ENCODE measurements at regions not wholly inside any gene's neighbourhood (a gene's known extent, or its start where the extent isn't known, plus 50 kb on each side); places are given as distances from the start of the nearest gene placed in this dataset.
A peak's percentile ranks its signal among the peaks of the same experiment; 100 is the strongest.

GRCh38 chr2:43154685-43155084, 71.7 kb downstream of the ZFP36L2 start:
- Histone ChIP-seq H3K4me1 (ENCODE audit: low read depth) (peaks cover 43% of the 10 kb centered on the region), H3K9me3 (no peaks in the 10 kb centered on the region), H3K36me3 (ENCODE audit: low read depth) (no peaks in the 10 kb centered on the region), H3K4me3 (no peak overlapping the region)
- ATAC-seq (no peak), DNase-seq (peak in 2 of 3 donors; percentile 65 to 73)
- intact Hi-C loops (cut with DNase I, micrococcal nuclease), result loop anchor here in 1 of 2 donors (5.0 kb wide), 1 partner anchor 68 kb away; no protein-coding TSS in a partner anchor
- TF ChIP-seq CTCF (IDR thresholded peaks at IDR 0.05), result no peak

GRCh38 chr2:43152741-43153647, 73.4 kb downstream of the ZFP36L2 start:
- Histone ChIP-seq H3K9me3 (no peaks in the 10 kb centered on the region), H3K4me1 (ENCODE audit: low read depth) (peaks cover 26% of the 10 kb centered on the region), H3K36me3 (ENCODE audit: low read depth) (no peaks in the 10 kb centered on the region), H3K4me3 (no peak overlapping the region)
- peak in 1 of 3 donors; percentile 11 for DNase-seq
- TF ChIP-seq CTCF (IDR thresholded peaks at IDR 0.05), result no peak
- intact Hi-C loops (cut with DNase I, micrococcal nuclease), result no loop called here
- peak; percentile 4 for ATAC-seq

- H3K9me3 ChIP-seq, result no peaks in the 10 kb centered on the region
- intact Hi-C loops (cut with DNase I, micrococcal nuclease), result no loop called here
- ATAC-seq (no peak), DNase-seq (no peak)
- H3K4me1 ChIP-seq (ENCODE audit: low read depth), result peaks cover 18% of the 10 kb centered on the region
- H3K4me3 ChIP-seq, result no peak overlapping the region
- no peak for TF ChIP-seq CTCF (IDR thresholded peaks at IDR 0.05)
- no peaks in the 10 kb centered on the region for H3K36me3 ChIP-seq (ENCODE audit: low read depth)
Measured at GRCh38 chr2:43152186-43152585, 74.2 kb downstream of the ZFP36L2 start.

- no peak for TF ChIP-seq CTCF (IDR thresholded peaks at IDR 0.05)
- DNase-seq (peak in 1 of 3 donors; percentile 24), ATAC-seq (peak; percentile 27)
- H3K4me1 ChIP-seq (ENCODE audit: low read depth), result no peaks in the 10 kb centered on the region
- no peak overlapping the region for H3K4me3 ChIP-seq
- H3K36me3 ChIP-seq (ENCODE audit: low read depth), result no peaks in the 10 kb centered on the region
- H3K9me3 ChIP-seq, result no peaks in the 10 kb centered on the region
- intact Hi-C loops (cut with DNase I, micrococcal nuclease), result no loop called here
Measured at GRCh38 chr2:43149482-43150107, 76.8 kb downstream of the ZFP36L2 start.

- Histone ChIP-seq H3K4me3 (no peak overlapping the region), H3K36me3 (ENCODE audit: low read depth) (no peaks in the 10 kb centered on the region), H3K4me1 (ENCODE audit: low read depth) (no peaks in the 10 kb centered on the region), H3K9me3 (no peaks in the 10 kb centered on the region)
- TF ChIP-seq CTCF (IDR thresholded peaks at IDR 0.05), result no peak
- ATAC-seq, result no peak
- peak in 1 of 3 donors; percentile 24 for DNase-seq
- intact Hi-C loops (cut with DNase I, micrococcal nuclease), result no loop called here
Measured at GRCh38 chr2:43146083-43146482, 80.3 kb downstream of the ZFP36L2 start.
